ENCODE measurements at regions not wholly inside any gene's neighbourhood (a gene's known extent, or its start where the extent isn't known, plus 50 kb on each side); places are given as distances from the start of the nearest gene placed in this dataset.
"Not testable (repeated sequence)": the region's sequence is repeated elsewhere in the genome, so short reads cannot be mapped to it uniquely, and the experiment has no call there.

GRCh38 chr4:158122501-158122900, 50.3 kb downstream of the GASK1B start:
- no peak for DNase-seq

GRCh38 chr4:158121161-158121579, 51.7 kb downstream of the GASK1B start:
- DNase-seq = no peak

GRCh38 chr4:158120645-158121151, 52.1 kb downstream of the GASK1B start:
- not testable (repeated sequence) for DNase-seq

GRCh38 chr4:158112611-158113010, 60.2 kb downstream of the GASK1B start:
- DNase-seq = no peak

GRCh38 chr4:158111241-158111640, 61.6 kb downstream of the GASK1B start:
- no peak for DNase-seq

- DNase-seq = peak in 1 of 2 experiments; percentile 2
Observed at GRCh38 chr4:158102904-158103303, 69.9 kb downstream of the GASK1B start.

- DNase-seq = no peak
Observed at GRCh38 chr4:158099686-158100085, 73.1 kb downstream of the GASK1B start.

- DNase-seq = no peak
Observed at GRCh38 chr4:158098802-158099201, 74.0 kb downstream of the GASK1B start.

- no peak for DNase-seq
Observed at GRCh38 chr4:158094413-158095134, 78.3 kb downstream of the GASK1B start.

- peak in 1 of 2 experiments; percentile 31 for DNase-seq
Observed at GRCh38 chr4:158090323-158090722, 82.5 kb downstream of the GASK1B start.

GRCh38 chr4:158089897-158090296, 82.9 kb downstream of the GASK1B start:
- not testable (repeated sequence) for DNase-seq

- DNase-seq = peak in 1 of 2 experiments; percentile 7
Observed at GRCh38 chr4:158080354-158080753, 92.5 kb downstream of the GASK1B start.

- no peak for DNase-seq
Observed at GRCh38 chr4:158079661-158080060, 93.2 kb downstream of the GASK1B start.

- no peak for DNase-seq
Observed at GRCh38 chr4:158077835-158078234, 95.0 kb downstream of the GASK1B start.

- no peak for DNase-seq
Observed at GRCh38 chr4:158074851-158075250, 98.0 kb downstream of the GASK1B start.

GRCh38 chr4:158071931-158072330, 100.9 kb downstream of the GASK1B start:
- DNase-seq = no peak

GRCh38 chr4:158068068-158068467, 104.8 kb downstream of the GASK1B start:
- DNase-seq = no peak

- DNase-seq = no peak
Observed at GRCh38 chr4:158067646-158068045, 105.2 kb downstream of the GASK1B start.

GRCh38 chr4:158065603-158066002, 107.2 kb downstream of the GASK1B start:
- no peak for DNase-seq

GRCh38 chr4:158065176-158065575, 107.6 kb downstream of the GASK1B start:
- DNase-seq = no peak

GRCh38 chr4:158056689-158057245, 116.1 kb downstream of the GASK1B start:
- DNase-seq = no peak

GRCh38 chr4:158055668-158056067, 117.2 kb downstream of the GASK1B start:
- DNase-seq = no peak

GRCh38 chr4:158053801-158054200, 119.0 kb downstream of the GASK1B start:
- no peak for DNase-seq

- DNase-seq = no peak
Observed at GRCh38 chr4:158053086-158053485, 119.7 kb downstream of the GASK1B start.

All from NCI-H526 (cell line).